AG08395 (cell line): ENCODE measurements at regions not wholly inside any gene's neighbourhood (a gene's known extent, or its start where the extent isn't known, plus 50 kb on each side); places are given as distances from the start of the nearest gene placed in this dataset.
"Not testable (repeated sequence)": the region's sequence is repeated elsewhere in the genome, so short reads cannot be mapped to it uniquely, and the experiment has no call there.

ENCODE experiments used
- DNase-seq: peaks from one replicate; pipeline ENCODE4 v3.0.0; 2012; ENCODE audit warnings: mixed read lengths, low spot score

DNA sequence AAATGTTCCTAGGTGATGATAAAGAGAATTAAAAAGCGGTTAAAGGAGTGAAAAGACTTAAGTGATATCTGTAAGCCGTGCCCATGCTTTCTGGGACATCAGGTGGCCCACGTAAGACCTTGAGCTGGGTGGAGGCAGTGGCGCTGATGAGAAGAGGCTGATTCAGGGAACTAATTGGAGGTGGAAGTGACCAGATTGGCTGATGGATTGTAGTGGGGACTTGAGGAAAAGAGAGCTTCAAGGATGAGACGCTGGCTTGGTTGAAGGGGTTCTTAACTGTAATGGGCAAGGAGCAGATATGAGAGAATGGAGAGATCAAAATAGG, 69.1 kb upstream of the EP300 start:
- no peak for DNase-seq

DNA sequence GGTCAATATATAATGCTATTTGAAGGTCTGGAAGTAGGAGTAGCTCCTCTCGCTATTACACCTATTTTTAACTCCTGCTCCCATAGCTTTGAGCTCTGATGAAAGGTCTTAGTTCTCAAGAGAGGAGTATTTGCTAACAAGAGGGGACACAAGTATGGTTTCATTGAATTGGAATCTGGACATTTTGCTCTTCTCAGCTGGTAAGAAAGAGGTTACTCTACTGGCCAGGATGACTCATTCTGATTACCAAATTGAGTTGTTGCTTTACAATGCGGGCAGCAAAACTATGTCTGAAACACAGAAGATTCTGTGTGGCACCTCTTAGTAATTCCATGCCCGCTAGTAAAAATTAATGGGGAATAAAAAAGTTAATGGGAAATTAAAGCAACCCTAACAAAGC, 63.6 kb upstream of the EP300 start:
- DNase-seq: peak; percentile 92

DNA sequence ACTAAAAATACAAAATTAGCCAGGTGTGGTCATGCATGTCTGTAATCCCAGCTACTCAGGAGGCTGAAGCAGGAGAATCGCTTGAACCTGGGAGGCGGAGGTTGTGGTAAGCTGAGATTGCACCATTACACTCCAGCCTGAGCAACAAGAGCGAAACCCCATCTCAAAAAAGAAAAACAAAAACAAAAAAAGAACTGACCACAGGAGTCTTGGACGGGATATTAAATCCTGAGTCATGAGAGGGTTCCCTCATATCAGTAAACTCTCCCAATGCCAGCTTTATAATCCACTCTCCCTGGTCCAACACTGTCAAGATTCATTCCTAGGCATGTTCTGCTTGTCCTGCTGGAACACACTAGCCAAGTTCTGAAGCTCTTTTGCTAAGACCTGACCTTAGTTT, 61.5 kb upstream of the EP300 start:
- peak; percentile 64 for DNase-seq

DNA sequence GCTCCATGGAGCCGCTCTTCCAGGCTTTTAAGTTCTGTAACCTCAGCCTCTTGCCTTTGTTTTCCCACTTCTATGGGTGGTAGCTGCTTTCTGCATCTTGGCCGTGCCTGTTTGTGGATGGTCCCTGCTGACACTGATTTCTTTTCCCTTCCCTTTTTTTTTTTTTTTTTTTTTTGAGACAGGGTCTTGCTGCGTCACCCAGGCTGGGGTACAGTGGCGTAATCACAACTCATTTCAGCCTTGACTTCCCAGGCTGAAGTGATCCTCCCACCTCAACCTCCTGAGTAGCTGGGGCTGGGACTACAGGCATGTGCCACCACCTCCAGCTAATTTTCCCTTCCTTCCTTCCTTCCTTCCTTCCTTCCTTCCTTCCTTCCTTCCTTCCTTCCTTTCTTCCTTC, 57.7 kb upstream of the EP300 start:
- DNase-seq: no peak

DNA sequence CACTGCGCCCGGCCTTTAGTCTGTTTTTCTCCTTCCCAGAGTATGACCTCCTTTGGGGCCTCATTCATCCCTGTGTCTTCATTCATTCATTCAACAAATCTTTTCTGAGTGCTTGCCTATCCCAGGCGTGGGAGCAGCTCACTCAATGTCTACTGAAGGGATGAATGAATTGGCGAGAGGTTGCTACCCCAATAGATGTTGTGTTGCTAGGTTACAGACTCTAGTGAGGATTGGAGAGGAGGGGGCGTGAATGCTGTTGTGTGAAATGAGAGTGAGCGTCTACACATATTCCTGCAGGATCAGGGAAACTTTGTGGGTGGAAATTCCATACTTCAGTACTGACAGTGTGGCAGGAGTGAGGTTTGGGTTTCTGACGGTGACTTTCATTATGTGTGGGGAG, 55.5 kb upstream of the EP300 start:
- no peak for DNase-seq

DNA sequence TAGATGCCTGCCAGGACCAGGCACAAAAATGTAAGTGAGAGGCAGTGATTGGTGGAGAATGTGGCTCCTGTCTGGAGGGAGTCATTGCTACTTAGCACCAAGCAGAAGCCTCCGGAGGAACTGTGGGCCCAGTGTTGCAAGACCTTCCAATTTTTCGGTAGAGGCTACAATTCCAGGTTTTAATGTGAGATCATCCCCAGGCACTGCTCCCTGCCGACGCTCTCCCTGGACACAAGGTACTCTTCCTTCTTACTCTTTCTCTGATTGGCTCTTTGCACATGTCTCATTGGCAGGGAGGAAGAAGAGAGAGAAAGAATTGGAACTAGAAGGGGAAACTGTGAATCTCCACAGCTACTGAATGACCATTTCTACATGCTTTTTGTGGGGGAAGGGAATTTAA, 53.7 kb upstream of the EP300 start:
- no peak for DNase-seq

DNA sequence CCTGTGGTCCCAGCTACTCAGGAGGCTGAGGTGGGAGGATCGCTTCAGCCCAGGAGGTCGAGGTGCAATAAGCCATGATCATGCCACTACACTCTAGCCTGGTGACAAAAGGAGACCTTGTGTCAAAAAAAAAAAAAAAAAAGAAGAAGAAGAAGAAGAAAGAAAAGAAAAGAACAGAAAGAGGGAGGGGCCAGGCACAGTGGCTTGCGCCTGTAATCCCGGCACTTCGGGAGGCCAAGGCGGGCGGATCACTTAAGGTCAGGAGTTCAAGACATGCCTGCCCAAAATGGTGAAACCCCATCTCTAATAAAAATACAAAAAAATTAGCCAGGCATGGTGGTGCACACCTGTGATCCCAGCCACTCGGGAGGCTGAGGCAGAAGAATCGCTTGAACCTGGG, 52.8 kb upstream of the EP300 start:
- DNase-seq: not testable (repeated sequence)

DNA sequence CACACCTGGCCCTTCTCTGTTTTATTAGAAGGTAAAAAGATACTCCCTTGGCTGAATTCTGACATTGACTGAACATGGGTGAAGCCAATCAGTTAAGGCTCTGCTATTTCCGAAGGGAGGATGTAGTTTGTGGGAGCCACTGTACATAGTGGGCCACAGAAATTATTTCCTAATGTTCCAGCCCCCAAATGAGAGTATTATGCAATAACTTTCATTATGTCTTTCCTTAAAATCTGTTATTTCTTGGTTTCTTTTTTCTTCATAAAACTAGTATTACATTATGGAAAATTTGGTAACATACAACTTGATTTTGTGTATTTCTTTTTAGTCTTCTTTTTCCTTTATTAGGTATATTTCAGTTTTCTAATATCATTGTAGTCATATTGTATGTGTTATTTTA, 51.9 kb upstream of the EP300 start:
- no peak for DNase-seq

DNA sequence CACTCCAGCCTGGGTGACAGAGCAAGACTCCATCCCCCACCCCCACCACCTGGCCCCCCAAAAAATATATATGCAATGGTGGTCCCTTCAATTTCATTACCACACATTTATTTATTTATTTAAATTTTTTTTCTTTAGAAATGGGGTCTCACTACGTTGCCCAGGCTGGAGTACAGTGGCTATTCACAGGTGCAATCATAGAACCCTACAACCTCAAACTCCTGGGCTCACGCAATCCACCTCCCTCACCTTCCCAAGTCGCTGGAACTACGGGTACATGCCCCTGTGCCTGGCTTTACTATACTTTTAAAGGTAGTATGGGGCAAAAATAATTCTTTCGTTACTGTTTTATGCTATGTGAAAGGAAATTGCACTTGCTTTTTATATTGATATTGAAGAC, 50.9 kb upstream of the EP300 start:
- no peak for DNase-seq
